ENCODE measurements at regions not wholly inside any gene's neighbourhood (a gene's known extent, or its start where the extent isn't known, plus 50 kb on each side); places are given as distances from the start of the nearest gene placed in this dataset.
"Not testable (repeated sequence)": the region's sequence is repeated elsewhere in the genome, so short reads cannot be mapped to it uniquely, and the experiment has no call there.

DNA sequence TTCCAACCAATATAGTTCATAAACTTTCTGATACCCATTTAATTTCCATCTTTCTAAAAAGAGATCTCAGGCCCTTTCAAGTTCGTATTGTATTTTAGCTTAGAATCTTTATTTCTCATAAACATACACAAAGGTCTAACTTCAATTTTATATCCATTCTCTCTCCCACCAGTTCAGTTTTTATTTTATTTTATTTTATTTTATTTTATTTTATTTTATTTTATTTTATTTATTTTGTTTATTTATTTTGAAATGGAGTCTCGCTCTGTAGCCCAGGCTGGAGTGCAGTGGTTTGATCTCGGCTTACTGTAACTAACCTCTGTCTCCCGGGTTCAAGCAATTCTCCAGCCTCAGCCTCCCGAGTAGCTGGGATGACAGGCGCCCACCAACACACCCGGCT lies 552.8 kb downstream of the SLITRK5 start:
- Histone ChIP-seq H3K36me3 (ENCODE audit: control insufficient read depth in 5 of 5, insufficient read depth in 5 of 5, low read length in 5 of 5) (no peaks in the 10 kb centered on the region), H3K27me3 (ENCODE audit: control insufficient read depth in 5 of 5, insufficient read depth in 4 of 5, low read length in 5 of 5) (no peaks in the 10 kb centered on the region), H3K27ac (ENCODE audit: low read depth, low read length) (no peak overlapping the region), H3K9ac (ENCODE audit: low read length in 5 of 5) (no peak overlapping the region), H3K4me1 (ENCODE audit: control insufficient read depth in 5 of 5, insufficient read depth in 5 of 5, low read length in 5 of 5) (no peaks in the 10 kb centered on the region), H3K9me3 (ENCODE audit: control insufficient read depth in 5 of 5, low read length in 5 of 5) (no peaks in the 10 kb centered on the region), H3K4me3 (ENCODE audit: low read depth in 1 of 5, low read length in 5 of 5) (no peak overlapping the region)

GRCh38 chr13:88235441-88235840 lies 564.3 kb downstream of the SLITRK5 start:
- no peaks in the 10 kb centered on the region for H3K27me3 ChIP-seq (ENCODE audit: control insufficient read depth in 5 of 5, insufficient read depth in 4 of 5, low read length in 5 of 5)
- no peaks in the 10 kb centered on the region for H3K36me3 ChIP-seq (ENCODE audit: control insufficient read depth in 5 of 5, insufficient read depth in 5 of 5, low read length in 5 of 5)
- H3K9ac ChIP-seq (ENCODE audit: low read length in 5 of 5): no peak overlapping the region
- no peak overlapping the region for H3K4me3 ChIP-seq (ENCODE audit: low read depth in 1 of 5, low read length in 5 of 5)
- H3K27ac ChIP-seq (ENCODE audit: low read depth, low read length): no peak overlapping the region
- H3K4me1 ChIP-seq (ENCODE audit: control insufficient read depth in 5 of 5, insufficient read depth in 5 of 5, low read length in 5 of 5): no peaks in the 10 kb centered on the region
- H3K9me3 ChIP-seq (ENCODE audit: control insufficient read depth in 5 of 5, low read length in 5 of 5): peaks cover 0 to 4% (median 0%) of the 10 kb centered on the region in 5 donors

- Histone ChIP-seq H3K9me3 (ENCODE audit: control insufficient read depth in 5 of 5, low read length in 5 of 5) (no peaks in the 10 kb centered on the region), H3K4me1 (ENCODE audit: control insufficient read depth in 5 of 5, insufficient read depth in 5 of 5, low read length in 5 of 5) (no peaks in the 10 kb centered on the region)
Measured at GRCh38 chr13:88246239-88246638, 575.1 kb downstream of the SLITRK5 start.

GRCh38 chr13:88248393-88248792 lies 577.2 kb downstream of the SLITRK5 start:
- H3K4me1 ChIP-seq (ENCODE audit: control insufficient read depth in 5 of 5, insufficient read depth in 5 of 5, low read length in 5 of 5): no peaks in the 10 kb centered on the region
- H3K9ac ChIP-seq (ENCODE audit: low read length in 5 of 5): no peak overlapping the region
- no peaks in the 10 kb centered on the region for H3K36me3 ChIP-seq (ENCODE audit: control insufficient read depth in 5 of 5, insufficient read depth in 5 of 5, low read length in 5 of 5)
- no peak overlapping the region for H3K4me3 ChIP-seq (ENCODE audit: low read depth in 1 of 5, low read length in 5 of 5)
- H3K27me3 ChIP-seq (ENCODE audit: control insufficient read depth in 5 of 5, insufficient read depth in 4 of 5, low read length in 5 of 5): no peaks in the 10 kb centered on the region
- H3K27ac ChIP-seq (ENCODE audit: low read depth, low read length): no peak overlapping the region
- no peaks in the 10 kb centered on the region for H3K9me3 ChIP-seq (ENCODE audit: control insufficient read depth in 5 of 5, low read length in 5 of 5)

More at GRCh38 chr13:88246239-88246638, 575.1 kb downstream of the SLITRK5 start:
- Histone ChIP-seq H3K4me3 (ENCODE audit: low read depth in 1 of 5, low read length in 5 of 5) (no peak overlapping the region), H3K27me3 (ENCODE audit: control insufficient read depth in 5 of 5, insufficient read depth in 4 of 5, low read length in 5 of 5) (no peaks in the 10 kb centered on the region), H3K27ac (ENCODE audit: low read depth, low read length) (no peak overlapping the region), H3K9ac (ENCODE audit: low read length in 5 of 5) (no peak overlapping the region), H3K36me3 (ENCODE audit: control insufficient read depth in 5 of 5, insufficient read depth in 5 of 5, low read length in 5 of 5) (no peaks in the 10 kb centered on the region)

DNA sequence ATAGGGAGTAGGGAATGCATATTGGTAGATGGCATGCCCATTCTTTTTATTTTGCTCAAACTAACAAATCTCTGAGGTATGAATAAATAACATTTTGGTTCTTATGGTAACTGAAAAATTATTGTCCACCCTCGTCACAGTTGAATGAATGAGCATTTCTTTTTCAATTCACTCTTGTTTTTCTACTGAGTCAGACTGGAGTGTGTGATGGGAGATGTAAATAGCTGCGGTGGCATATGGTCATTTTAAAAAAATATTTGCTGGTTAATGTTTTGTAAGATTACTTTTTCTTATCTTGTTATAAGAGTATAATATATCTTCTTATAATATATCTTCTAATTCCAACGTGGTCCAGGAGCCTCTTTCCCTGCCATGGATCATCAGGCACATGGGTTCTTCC lies 586.5 kb downstream of the SLITRK5 start:
- Histone ChIP-seq H3K4me3 (ENCODE audit: low read depth in 1 of 5, low read length in 5 of 5) (no peak overlapping the region), H3K4me1 (ENCODE audit: control insufficient read depth in 5 of 5, insufficient read depth in 5 of 5, low read length in 5 of 5) (no peaks in the 10 kb centered on the region), H3K27ac (ENCODE audit: low read depth, low read length) (no peak overlapping the region), H3K9me3 (ENCODE audit: control insufficient read depth in 5 of 5, low read length in 5 of 5) (no peaks in the 10 kb centered on the region), H3K27me3 (ENCODE audit: control insufficient read depth in 5 of 5, insufficient read depth in 4 of 5, low read length in 5 of 5) (no peaks in the 10 kb centered on the region), H3K9ac (ENCODE audit: low read length in 5 of 5) (no peak overlapping the region), H3K36me3 (ENCODE audit: control insufficient read depth in 5 of 5, insufficient read depth in 5 of 5, low read length in 5 of 5) (no peaks in the 10 kb centered on the region)

GRCh38 chr13:88263808-88264207 lies 592.6 kb downstream of the SLITRK5 start:
- H3K27me3 ChIP-seq (ENCODE audit: control insufficient read depth in 5 of 5, insufficient read depth in 4 of 5, low read length in 5 of 5): no peaks in the 10 kb centered on the region
- H3K4me1 ChIP-seq (ENCODE audit: control insufficient read depth in 5 of 5, insufficient read depth in 5 of 5, low read length in 5 of 5): no peaks in the 10 kb centered on the region
- H3K36me3 ChIP-seq (ENCODE audit: control insufficient read depth in 5 of 5, insufficient read depth in 5 of 5, low read length in 5 of 5): no peaks in the 10 kb centered on the region
- H3K27ac ChIP-seq (ENCODE audit: low read depth, low read length): no peak overlapping the region
- no peaks in the 10 kb centered on the region for H3K9me3 ChIP-seq (ENCODE audit: control insufficient read depth in 5 of 5, low read length in 5 of 5)
- no peak overlapping the region for H3K9ac ChIP-seq (ENCODE audit: low read length in 5 of 5)
- no peak overlapping the region for H3K4me3 ChIP-seq (ENCODE audit: low read depth in 1 of 5, low read length in 5 of 5)

DNA sequence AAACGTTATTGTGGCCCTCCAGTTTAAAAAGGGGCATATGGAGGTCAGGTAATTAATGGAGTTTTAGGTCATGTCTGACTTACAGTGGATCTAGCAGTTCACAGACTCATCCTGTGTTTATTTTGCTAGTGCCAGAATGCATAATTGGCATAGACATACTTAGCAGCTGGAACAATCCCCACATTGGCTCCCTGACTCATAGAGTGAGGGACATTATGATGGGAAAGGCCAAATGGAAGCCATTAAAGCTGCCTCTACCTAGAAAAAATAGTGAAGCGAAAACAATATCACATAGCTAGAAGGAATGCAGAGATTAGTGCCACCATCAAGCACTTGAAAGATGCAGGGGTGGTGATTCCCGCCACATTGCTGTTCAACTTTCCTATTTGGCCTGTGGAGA lies 610.7 kb downstream of the SLITRK5 start:
- Histone ChIP-seq H3K4me3 (ENCODE audit: low read depth in 1 of 5, low read length in 5 of 5) (no peak overlapping the region), H3K36me3 (ENCODE audit: control insufficient read depth in 5 of 5, insufficient read depth in 5 of 5, low read length in 5 of 5) (no peaks in the 10 kb centered on the region), H3K27ac (ENCODE audit: low read depth, low read length) (no peak overlapping the region), H3K9me3 (ENCODE audit: control insufficient read depth in 5 of 5, low read length in 5 of 5) (peaks cover 0 to 6% (median 0%) of the 10 kb centered on the region in 5 donors), H3K27me3 (ENCODE audit: control insufficient read depth in 5 of 5, insufficient read depth in 4 of 5, low read length in 5 of 5) (no peaks in the 10 kb centered on the region), H3K9ac (ENCODE audit: low read length in 5 of 5) (no peak overlapping the region), H3K4me1 (ENCODE audit: control insufficient read depth in 5 of 5, insufficient read depth in 5 of 5, low read length in 5 of 5) (no peaks in the 10 kb centered on the region)

- H3K9ac ChIP-seq (ENCODE audit: low read length in 5 of 5): no peak overlapping the region
- H3K4me1 ChIP-seq (ENCODE audit: control insufficient read depth in 5 of 5, insufficient read depth in 5 of 5, low read length in 5 of 5): no peaks in the 10 kb centered on the region
- no peaks in the 10 kb centered on the region for H3K27me3 ChIP-seq (ENCODE audit: control insufficient read depth in 5 of 5, insufficient read depth in 4 of 5, low read length in 5 of 5)
- H3K4me3 ChIP-seq (ENCODE audit: low read depth in 1 of 5, low read length in 5 of 5): no peak overlapping the region
- no peaks in the 10 kb centered on the region for H3K36me3 ChIP-seq (ENCODE audit: control insufficient read depth in 5 of 5, insufficient read depth in 5 of 5, low read length in 5 of 5)
- H3K27ac ChIP-seq (ENCODE audit: low read depth, low read length): no peak overlapping the region
- peaks cover 0 to 6% (median 0%) of the 10 kb centered on the region in 5 donors for H3K9me3 ChIP-seq (ENCODE audit: control insufficient read depth in 5 of 5, low read length in 5 of 5)
Measured at GRCh38 chr13:88285329-88285728, 614.2 kb downstream of the SLITRK5 start.

GRCh38 chr13:88288326-88288725 lies 617.2 kb downstream of the SLITRK5 start:
- no peak overlapping the region for H3K4me3 ChIP-seq (ENCODE audit: low read depth in 1 of 5, low read length in 5 of 5)
- H3K9me3 ChIP-seq (ENCODE audit: control insufficient read depth in 5 of 5, low read length in 5 of 5): peaks cover 0 to 3% (median 0%) of the 10 kb centered on the region in 5 donors
- no peak overlapping the region for H3K27ac ChIP-seq (ENCODE audit: low read depth, low read length)
- no peaks in the 10 kb centered on the region for H3K36me3 ChIP-seq (ENCODE audit: control insufficient read depth in 5 of 5, insufficient read depth in 5 of 5, low read length in 5 of 5)
- H3K4me1 ChIP-seq (ENCODE audit: control insufficient read depth in 5 of 5, insufficient read depth in 5 of 5, low read length in 5 of 5): no peaks in the 10 kb centered on the region
- H3K27me3 ChIP-seq (ENCODE audit: control insufficient read depth in 5 of 5, insufficient read depth in 4 of 5, low read length in 5 of 5): no peaks in the 10 kb centered on the region
- no peak overlapping the region for H3K9ac ChIP-seq (ENCODE audit: low read length in 5 of 5)

DNA sequence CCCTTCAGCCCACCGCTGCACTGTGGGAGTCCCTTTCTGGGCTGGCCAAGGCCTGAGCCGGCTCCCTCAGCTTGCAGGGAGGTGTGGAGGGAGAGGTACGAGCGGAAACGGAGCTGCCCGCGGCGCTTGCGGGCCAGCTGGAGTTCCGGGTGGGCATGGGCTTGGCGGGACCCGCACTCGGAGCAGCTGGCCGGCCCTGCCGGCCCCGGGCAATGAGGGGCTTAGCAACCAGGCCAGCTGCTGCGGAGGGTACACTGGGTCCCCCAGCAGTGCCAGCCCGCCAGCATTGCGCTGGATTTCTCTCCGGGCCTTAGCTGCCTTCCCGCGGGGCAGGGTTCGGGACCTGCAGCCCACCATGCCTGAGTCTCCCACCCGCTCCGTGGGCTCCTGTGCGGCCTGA lies 620.6 kb downstream of the SLITRK5 start:
- not testable (repeated sequence) for H3K4me1 ChIP-seq (ENCODE audit: control insufficient read depth in 5 of 5, insufficient read depth in 5 of 5, low read length in 5 of 5); H3K9me3 ChIP-seq (ENCODE audit: control insufficient read depth in 5 of 5, low read length in 5 of 5); H3K27me3 ChIP-seq (ENCODE audit: control insufficient read depth in 5 of 5, insufficient read depth in 4 of 5, low read length in 5 of 5); H3K9ac ChIP-seq (ENCODE audit: low read length in 5 of 5); H3K27ac ChIP-seq (ENCODE audit: low read depth, low read length); H3K36me3 ChIP-seq (ENCODE audit: control insufficient read depth in 5 of 5, insufficient read depth in 5 of 5, low read length in 5 of 5); H3K4me3 ChIP-seq (ENCODE audit: low read depth in 1 of 5, low read length in 5 of 5)

DNA sequence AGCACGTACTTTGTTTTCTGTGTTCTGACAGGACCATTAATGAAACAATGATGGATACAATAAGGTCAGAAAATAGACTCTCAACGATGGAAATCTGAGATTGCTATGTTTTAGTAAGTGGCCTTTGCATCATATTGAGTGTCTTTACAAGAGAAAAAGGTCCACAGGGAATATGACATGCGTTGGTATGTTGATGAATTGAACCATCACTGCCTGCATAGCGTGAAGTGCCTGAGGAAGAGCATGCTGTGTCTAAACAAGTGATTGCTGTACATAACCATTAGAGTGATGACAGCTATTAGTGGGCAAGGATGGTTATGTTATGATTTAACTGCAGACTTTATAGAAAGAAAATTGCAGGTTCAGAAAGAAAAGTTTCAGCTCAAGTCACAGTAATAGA lies 623.2 kb downstream of the SLITRK5 start:
- H3K4me1 ChIP-seq (ENCODE audit: control insufficient read depth in 5 of 5, insufficient read depth in 5 of 5, low read length in 5 of 5): no peaks in the 10 kb centered on the region
- no peak overlapping the region for H3K27ac ChIP-seq (ENCODE audit: low read depth, low read length)
- no peak overlapping the region for H3K4me3 ChIP-seq (ENCODE audit: low read depth in 1 of 5, low read length in 5 of 5)
- H3K36me3 ChIP-seq (ENCODE audit: control insufficient read depth in 5 of 5, insufficient read depth in 5 of 5, low read length in 5 of 5): no peaks in the 10 kb centered on the region
- H3K9ac ChIP-seq (ENCODE audit: low read length in 5 of 5): no peak overlapping the region
- no peaks in the 10 kb centered on the region for H3K9me3 ChIP-seq (ENCODE audit: control insufficient read depth in 5 of 5, low read length in 5 of 5)
- no peaks in the 10 kb centered on the region for H3K27me3 ChIP-seq (ENCODE audit: control insufficient read depth in 5 of 5, insufficient read depth in 4 of 5, low read length in 5 of 5)

All from subcutaneous abdominal adipose tissue (tissue), 5 donors.